GM21447 (cell line): ENCODE measurements at regions not wholly inside any gene's neighbourhood (a gene's known extent, or its start where the extent isn't known, plus 50 kb on each side); places are given as distances from the start of the nearest gene placed in this dataset.

ENCODE experiments used
- ATAC-seq: cut with Tn5 transposase; IDR thresholded peaks from one replicate; pipeline ENCODE4 v1.9.1; 2021; ENCODE audit not compliant: unreplicated experiment

GRCh38 chr2:220154304-220154703 is 526.9 kb downstream of the SLC4A3 start:
- no peak for ATAC-seq

- no peak for ATAC-seq
Observed at GRCh38 chr2:220157312-220157711, 529.9 kb downstream of the SLC4A3 start.

- no peak for ATAC-seq
Observed at GRCh38 chr2:220159738-220160137, 532.3 kb downstream of the SLC4A3 start.

- no peak for ATAC-seq
Observed at GRCh38 chr2:220162320-220162719, 534.9 kb downstream of the SLC4A3 start.

GRCh38 chr2:220163486-220163885 is 536.1 kb downstream of the SLC4A3 start:
- ATAC-seq, result no peak

GRCh38 chr2:220165401-220165800 is 538.0 kb downstream of the SLC4A3 start:
- no peak for ATAC-seq

GRCh38 chr2:220166616-220167015 is 539.2 kb downstream of the SLC4A3 start:
- ATAC-seq, result no peak

GRCh38 chr2:220167956-220168355 is 540.5 kb downstream of the SLC4A3 start:
- no peak for ATAC-seq

- ATAC-seq, result no peak
Observed at GRCh38 chr2:220168891-220169546, 541.6 kb downstream of the SLC4A3 start.

GRCh38 chr2:220174826-220175225 is 547.4 kb downstream of the SLC4A3 start:
- ATAC-seq, result no peak

GRCh38 chr2:220175967-220176366 is 548.5 kb downstream of the SLC4A3 start:
- ATAC-seq, result no peak

- no peak for ATAC-seq
Observed at GRCh38 chr2:220178991-220179695, 551.7 kb downstream of the SLC4A3 start.

- no peak for ATAC-seq
Observed at GRCh38 chr2:220181165-220181564, 553.7 kb downstream of the SLC4A3 start.

- no peak for ATAC-seq
Observed at GRCh38 chr2:220182790-220183189, 555.4 kb downstream of the SLC4A3 start.

GRCh38 chr2:220185766-220186305 is 558.4 kb downstream of the SLC4A3 start:
- no peak for ATAC-seq

GRCh38 chr2:220188031-220188430 is 560.6 kb downstream of the SLC4A3 start:
- ATAC-seq, result no peak

- no peak for ATAC-seq
Observed at GRCh38 chr2:220191031-220191430, 563.6 kb downstream of the SLC4A3 start.

GRCh38 chr2:220191737-220192136 is 564.3 kb downstream of the SLC4A3 start:
- ATAC-seq, result no peak

- no peak for ATAC-seq
Observed at GRCh38 chr2:220192994-220193753, 565.7 kb downstream of the SLC4A3 start.

- ATAC-seq, result no peak
Observed at GRCh38 chr2:220194630-220195584, 567.5 kb downstream of the SLC4A3 start.

GRCh38 chr2:220198896-220199295 is 571.5 kb downstream of the SLC4A3 start:
- no peak for ATAC-seq
